Smooth muscle cell (in vitro differentiated cells): ENCODE measurements at regions not wholly inside any gene's neighbourhood (a gene's known extent, or its start where the extent isn't known, plus 50 kb on each side); places are given as distances from the start of the nearest gene placed in this dataset.

ENCODE experiments used
- DNase-seq: peaks from one replicate; lab custom pipeline; 2025; ENCODE audit not compliant: unreplicated experiment; lab: John Stamatoyannopoulos, UW
- H2AFZ ChIP-seq: fragments of 200-600 bp; sonication (generic); 2 replicates; pipeline ENCODE4 v1.6.0; 2016; ENCODE audit warnings: antibody characterized with exemption, low read depth, mild to moderate bottlenecking
- H3F3A ChIP-seq: fragments of 200-600 bp; sonication (generic); 2 replicates; pipeline ENCODE4 v1.6.0; 2017; ENCODE audit warnings: antibody characterized with exemption, low read depth
- H3K27ac ChIP-seq: fragments of 200-600 bp; sonication (generic); 2 replicates; pipeline ENCODE4 v1.5.1; 2016; ENCODE audit warnings: low read depth, mild to moderate bottlenecking
- H3K27me3 ChIP-seq: fragments of 200-600 bp; sonication (generic); 2 replicates; pipeline ENCODE4 v1.6.1; 2016; ENCODE audit warnings: low read depth, mild to moderate bottlenecking
- H3K36me3 ChIP-seq: fragments of 200-600 bp; sonication (generic); 2 replicates; pipeline ENCODE4 v1.5.1; 2016; ENCODE audit warnings: low read depth
- H3K4me1 ChIP-seq: fragments of 200-600 bp; sonication (generic); 2 replicates; pipeline ENCODE4 v1.5.1; 2016; ENCODE audit warnings: low read depth
- H3K4me2 ChIP-seq: fragments of 200-600 bp; sonication (generic); 2 replicates; pipeline ENCODE4 v1.6.0; 2016; ENCODE audit warnings: mild to moderate bottlenecking
- H3K4me3 ChIP-seq: fragments of 200-600 bp; sonication (generic); 2 replicates; pipeline ENCODE4 v1.5.1; 2016; ENCODE audit warnings: mild to moderate bottlenecking
- H3K79me2 ChIP-seq: fragments of 200-600 bp; sonication (generic); 2 replicates; pipeline ENCODE4 v1.6.0; 2016; ENCODE audit warnings: low read depth, mild to moderate bottlenecking
- H3K9ac ChIP-seq: fragments of 200-600 bp; sonication (generic); 2 replicates; pipeline ENCODE4 v1.6.0; 2016; ENCODE audit warnings: low read depth
- H3K9me3 ChIP-seq: fragments of 200-600 bp; sonication (generic); replicated peaks from 2 replicates; pipeline ENCODE4 v1.5.1; 2016; ENCODE audit warnings: low read depth
- H4K20me1 ChIP-seq: fragments of 200-600 bp; sonication (generic); 2 replicates; pipeline ENCODE4 v1.6.0; 2016; ENCODE audit warnings: low read depth
- CTCF ChIP-seq: fragments of 200-600 bp; sonication (generic); IDR thresholded peaks from 2 replicates; pipeline ENCODE4 v1.5.1; 2017; ENCODE audit warnings: borderline replicate concordance, mild to moderate bottlenecking, antibody characterized with exemption; ENCODE audit not compliant: insufficient read depth, poor library complexity, severe bottlenecking
- WGBS: methylation state at CpG from one replicate; pipeline ENCODE4 v1.1.7; 2016; ENCODE audit warnings: low lambda C conversion rate; 5-methylcytosine and 5-hydroxymethylcytosine counted together

- H3K36me3 ChIP-seq: no peaks in the 10 kb centered on the region
- no peak for DNase-seq
- no peak overlapping the region for H3K4me2 ChIP-seq
- H3K9ac ChIP-seq: no peak overlapping the region
- H3F3A ChIP-seq: no peaks in the 10 kb centered on the region
- TF ChIP-seq CTCF: no peak
- H3K27me3 ChIP-seq: no peaks in the 10 kb centered on the region
- no peak overlapping the region for H3K4me3 ChIP-seq
- 83% methylated on average over 1 of the region's 1 CpG for WGBS
- H3K27ac ChIP-seq: no peak overlapping the region
- H3K9me3 ChIP-seq: no peaks in the 10 kb centered on the region
- no peaks in the 10 kb centered on the region for H4K20me1 ChIP-seq
- H3K79me2 ChIP-seq: no peaks in the 10 kb centered on the region
- no peaks in the 10 kb centered on the region for H3K4me1 ChIP-seq
- no peak overlapping the region for H2AFZ ChIP-seq
These were observed 597.3 kb downstream of the PKHD1 start for GRCh38 chr6:51490101-51490500.

GRCh38 chr6:51494342-51494741 is 593.1 kb downstream of the PKHD1 start:
- Histone ChIP-seq H3F3A (no peaks in the 10 kb centered on the region), H3K9ac (no peak overlapping the region), H3K27me3 (no peaks in the 10 kb centered on the region), H3K4me3 (no peak overlapping the region), H3K27ac (no peak overlapping the region), H3K79me2 (no peaks in the 10 kb centered on the region), H3K36me3 (no peaks in the 10 kb centered on the region), H3K4me1 (no peaks in the 10 kb centered on the region), H2AFZ (no peak overlapping the region), H3K9me3 (no peaks in the 10 kb centered on the region), H3K4me2 (no peak overlapping the region), H4K20me1 (no peaks in the 10 kb centered on the region)
- no peak for TF ChIP-seq CTCF
- no peak for DNase-seq
- WGBS: 89% methylated on average over 5 of the region's 5 CpGs

GRCh38 chr6:51495096-51495495 is 592.3 kb downstream of the PKHD1 start:
- DNase-seq: no peak
- no peak for TF ChIP-seq CTCF
- no peaks in the 10 kb centered on the region for H3F3A ChIP-seq
- no peaks in the 10 kb centered on the region for H3K9me3 ChIP-seq
- 66% methylated on average over 4 of the region's 4 CpGs for WGBS
- no peaks in the 10 kb centered on the region for H3K79me2 ChIP-seq
- no peak overlapping the region for H3K9ac ChIP-seq
- H3K27ac ChIP-seq: no peak overlapping the region
- no peaks in the 10 kb centered on the region for H3K4me1 ChIP-seq
- no peaks in the 10 kb centered on the region for H4K20me1 ChIP-seq
- H3K4me3 ChIP-seq: no peak overlapping the region
- no peak overlapping the region for H2AFZ ChIP-seq
- no peaks in the 10 kb centered on the region for H3K36me3 ChIP-seq
- no peaks in the 10 kb centered on the region for H3K27me3 ChIP-seq
- H3K4me2 ChIP-seq: no peak overlapping the region

GRCh38 chr6:51495610-51496396 is 591.6 kb downstream of the PKHD1 start:
- no peak for DNase-seq
- no peaks in the 10 kb centered on the region for H3K36me3 ChIP-seq
- H3K27ac ChIP-seq: no peak overlapping the region
- no peak overlapping the region for H3K9ac ChIP-seq
- no peaks in the 10 kb centered on the region for H3F3A ChIP-seq
- 89% methylated on average over 3 of the region's 3 CpGs for WGBS
- H3K4me2 ChIP-seq: no peak overlapping the region
- no peaks in the 10 kb centered on the region for H3K79me2 ChIP-seq
- TF ChIP-seq CTCF: no peak
- H4K20me1 ChIP-seq: no peaks in the 10 kb centered on the region
- H3K9me3 ChIP-seq: no peaks in the 10 kb centered on the region
- no peaks in the 10 kb centered on the region for H3K4me1 ChIP-seq
- no peak overlapping the region for H3K4me3 ChIP-seq
- no peak overlapping the region for H2AFZ ChIP-seq
- H3K27me3 ChIP-seq: no peaks in the 10 kb centered on the region
